H1 (cell line): ENCODE measurements at regions not wholly inside any gene's neighbourhood (a gene's known extent, or its start where the extent isn't known, plus 50 kb on each side); places are given as distances from the start of the nearest gene placed in this dataset.

Source experiments
- CTCF ChIA-PET: fragments of 300-600 bp; sonication (Branson Sonifier 250); formaldehyde crosslinking; loops from one replicate; lab custom pipeline; 2021; ENCODE audit not compliant: partially characterized antibody; lab: Charles Lee
- POLR2A ChIA-PET: fragments of 300-600 bp; sonication (Branson Sonifier 250); formaldehyde crosslinking; loops from one replicate; lab custom pipeline; 2021; ENCODE audit warnings: inconsistent platforms; ENCODE audit not compliant: partially characterized antibody; lab: Charles Lee
- DNase-seq, 2 experiments: peaks; one replicate each; pipeline versions ENCODE4 v3.0.0 to v3.0.0-alpha.2; 2010 to 2022; ENCODE audit warnings: low spot score in 2 of 2, low read depth in 1 of 2, mixed read lengths in 1 of 2
- FAIRE-seq: peaks from 2 replicates; lab custom pipeline; 2011; peaks lifted over from hg19 to GRCh38; lab: Jason Lieb, UNC
- H2AFZ ChIP-seq: 2 replicates; pipeline ENCODE4 v1.8.1; 2012; ENCODE audit warnings: low read length, inconsistent platforms
- H2AK5ac ChIP-seq: 2 replicates; pipeline ENCODE4 v1.6.1; 2013; ENCODE audit warnings: low read depth, low read length
- H2BK120ac ChIP-seq: replicated peaks from 2 replicates; pipeline ENCODE3; 2013; ENCODE audit warnings: low read depth, low read length, inconsistent platforms
- H2BK12ac ChIP-seq: 2 replicates; pipeline ENCODE4 v1.6.1; 2013; ENCODE audit warnings: low read depth, low read length
- H2BK15ac ChIP-seq: 2 replicates; pipeline ENCODE4 v1.6.1; 2013; ENCODE audit warnings: low read length
- H2BK20ac ChIP-seq: 2 replicates; pipeline ENCODE4 v1.6.1; 2013; ENCODE audit warnings: low read length
- H2BK5ac ChIP-seq: 2 replicates; pipeline ENCODE4 v1.6.1; 2013; ENCODE audit warnings: low read depth, low read length
- H3K14ac ChIP-seq: 2 replicates; pipeline ENCODE4 v1.6.1; 2013; ENCODE audit warnings: inconsistent platforms; ENCODE audit not compliant: insufficient read length
- H3K18ac ChIP-seq: 2 replicates; pipeline ENCODE4 v1.6.1; 2013; ENCODE audit warnings: low read length; ENCODE audit errors: extremely low read depth
- H3K23ac ChIP-seq: 2 replicates; pipeline ENCODE4 v1.6.1; 2013; ENCODE audit warnings: inconsistent platforms; ENCODE audit not compliant: insufficient read length
- H3K23me2 ChIP-seq: 2 replicates; pipeline ENCODE4 v1.6.1; 2013; ENCODE audit warnings: low read depth, low read length
- H3K27ac ChIP-seq: 2 replicates; pipeline ENCODE4 v1.6.1; 2011; ENCODE audit warnings: low read depth, low read length, inconsistent platforms
- H3K27me3 ChIP-seq, 4 experiments: replicated peaks in 1 of 4; 1 replicate in 1 of 4; 2 replicates in 3 of 4; pipeline versions ENCODE4 v1.6.1 to v1.8.1; 2011 to 2013; ENCODE audit warnings: low read length in 3 of 4, mild to moderate bottlenecking in 3 of 4, inconsistent platforms in 2 of 4, mixed read lengths in 2 of 4, moderate library complexity in 1 of 4; ENCODE audit not compliant: control insufficient read depth in 3 of 4, insufficient read depth in 3 of 4; ENCODE audit errors: extremely low read depth in 1 of 4
- H3K36me3 ChIP-seq, 4 experiments: 2 replicates each; pipeline versions ENCODE4 v1.6.1 to v1.8.1; 2011 to 2013; ENCODE audit warnings: mild to moderate bottlenecking in 4 of 4, low read length in 3 of 4, moderate library complexity in 2 of 4, control low read depth in 1 of 4, inconsistent platforms in 1 of 4; ENCODE audit not compliant: insufficient read depth in 4 of 4, control insufficient read depth in 2 of 4
- H3K4ac ChIP-seq: replicated peaks from 2 replicates; pipeline ENCODE3; 2013; ENCODE audit warnings: low read length, low read depth, mixed read lengths, inconsistent platforms; ENCODE audit not compliant: insufficient read length
- H3K4me1 ChIP-seq, 4 experiments: replicated peaks in 1 of 4; 1 replicate in 1 of 4; 2 replicates in 3 of 4; pipeline versions ENCODE4 v1.6.1 to v1.8.1; 2011 to 2013; ENCODE audit warnings: low read length in 3 of 4, inconsistent platforms in 2 of 4, mixed read lengths in 1 of 4; ENCODE audit not compliant: insufficient read depth in 4 of 4, control insufficient read depth in 3 of 4
- H3K4me2 ChIP-seq, 2 experiments: 2 replicates each; pipeline versions ENCODE4 v1.6.1 to v1.8.1; 2011 to 2013; ENCODE audit warnings: low read depth in 2 of 2, low read length in 2 of 2, control low read depth in 1 of 2, inconsistent platforms in 1 of 2, mild to moderate bottlenecking in 1 of 2; ENCODE audit not compliant: insufficient read depth in 1 of 2
- H3K4me3 ChIP-seq, 4 experiments: fragments of 200-600, 300-600 bp in 1 of 4; sonication (generic), shearing (Covaris generic), sonication (Bioruptor Twin) in 1 of 4; 2 replicates each; pipeline versions ENCODE4 v1.5.1 to v1.8.1; 2011 to 2016; ENCODE audit warnings: low read length in 4 of 4, low read depth in 3 of 4, control low read depth in 2 of 4, inconsistent platforms in 2 of 4, mild to moderate bottlenecking in 2 of 4, mixed read lengths in 1 of 4, moderate library complexity in 1 of 4; ENCODE audit not compliant: insufficient read depth in 2 of 4; ENCODE audit errors: extremely low read depth in 1 of 4
- H3K56ac ChIP-seq: replicated peaks from 2 replicates; pipeline ENCODE3; 2013; ENCODE audit warnings: low read depth, mild to moderate bottlenecking, mixed read lengths, low read length, inconsistent platforms; ENCODE audit not compliant: insufficient read length
- H3K79me1 ChIP-seq: 2 replicates; pipeline ENCODE4 v1.6.1; 2013; ENCODE audit warnings: low read depth, low read length, control low read depth
- H3K79me2 ChIP-seq, 2 experiments: 2 replicates each; pipeline versions ENCODE4 v1.6.1 to v1.8.1; 2012 to 2013; ENCODE audit warnings: low read length in 2 of 2, mild to moderate bottlenecking in 2 of 2, inconsistent platforms in 1 of 2; ENCODE audit not compliant: insufficient read depth in 2 of 2, control insufficient read depth in 1 of 2
- H3K9ac ChIP-seq, 4 experiments: replicated peaks in 1 of 4; 1 replicate in 1 of 4; 2 replicates in 3 of 4; pipeline versions ENCODE4 v1.6.1 to v1.8.1; 2011 to 2013; ENCODE audit warnings: low read depth in 3 of 4, low read length in 3 of 4, control low read depth in 2 of 4, mild to moderate bottlenecking in 2 of 4, moderate library complexity in 2 of 4, inconsistent platforms in 1 of 4; ENCODE audit errors: extremely low read depth in 1 of 4
- H3K9me3 ChIP-seq, 2 experiments: 2 replicates each; pipeline versions ENCODE4 v1.6.1 to v1.8.1; 2012 to 2013; ENCODE audit warnings: mild to moderate bottlenecking in 2 of 2, moderate library complexity in 2 of 2, control low read depth in 1 of 2, inconsistent platforms in 1 of 2, low read depth in 1 of 2, low read length in 1 of 2, mixed read lengths in 1 of 2; ENCODE audit not compliant: insufficient read depth in 2 of 2
- H4K20me1 ChIP-seq, 2 experiments: replicated peaks in 1 of 2; 2 replicates each; pipeline versions ENCODE3 to v1.8.1; 2011 to 2013; ENCODE audit warnings: inconsistent platforms in 2 of 2, low read length in 2 of 2, mild to moderate bottlenecking in 1 of 2; ENCODE audit not compliant: insufficient read depth in 2 of 2, control insufficient read depth in 1 of 2
- H4K5ac ChIP-seq: 2 replicates; pipeline ENCODE4 v1.6.1; 2013; ENCODE audit warnings: low read length, low read depth, mixed read lengths, inconsistent platforms; ENCODE audit not compliant: insufficient read length
- H4K8ac ChIP-seq: 2 replicates; pipeline ENCODE4 v1.8.0; 2013; ENCODE audit warnings: mild to moderate bottlenecking, moderate library complexity, low read length, inconsistent platforms; ENCODE audit not compliant: insufficient read depth; ENCODE audit errors: extremely low read depth
- H4K91ac ChIP-seq: replicated peaks from 2 replicates; pipeline ENCODE3; 2013; ENCODE audit warnings: low read length, mixed read lengths, inconsistent platforms; ENCODE audit not compliant: insufficient read length
- ATF2 ChIP-seq: IDR thresholded peaks from 2 replicates; pipeline ENCODE4 v1.6.1; 2012; ENCODE audit warnings: low read length, inconsistent platforms
- CBX5 ChIP-seq: fragments of 300-800, 300-1000 bp; sonication (generic); IDR thresholded peaks from 2 replicates; pipeline ENCODE4 v1.7.1; 2016; ENCODE audit warnings: antibody characterized with exemption, low read length, low read depth
- CHD2 ChIP-seq: IDR thresholded peaks from 2 replicates; pipeline ENCODE4 v1.6.1; 2012; ENCODE audit warnings: low read length, improper control_type of control experiment
- JUN ChIP-seq: IDR thresholded peaks from 2 replicates; pipeline ENCODE4 v1.6.1; 2011; ENCODE audit warnings: low read depth, mild to moderate bottlenecking, improper control_type of control experiment, low read length
- JUND ChIP-seq: IDR thresholded peaks from 2 replicates; pipeline ENCODE4 v1.6.1; 2011; ENCODE audit warnings: mild to moderate bottlenecking, improper control_type of control experiment, low read length
- KDM1A ChIP-seq: fragments of 200-600, 300-600 bp; sonication (generic); IDR thresholded peaks from 2 replicates; pipeline ENCODE4 v1.7.1; 2016; ENCODE audit warnings: mild to moderate bottlenecking, low read length, borderline replicate concordance
- NANOG ChIP-seq: IDR thresholded peaks from 2 replicates; pipeline ENCODE4 v1.6.1; 2011; ENCODE audit warnings: low read length, low read depth, mild to moderate bottlenecking, inconsistent platforms; ENCODE audit not compliant: insufficient read depth, poor library complexity, severe bottlenecking
- POLR2AphosphoS5 ChIP-seq: IDR thresholded peaks from 2 replicates; pipeline ENCODE4 v1.6.1; 2011; ENCODE audit warnings: low read depth, low read length
- RBBP5 ChIP-seq: IDR thresholded peaks from 2 replicates; pipeline ENCODE4 v1.7.1; 2012; ENCODE audit warnings: low read depth, mild to moderate bottlenecking, inconsistent platforms, low read length, moderate library complexity, borderline replicate concordance
- TAF7 ChIP-seq: optimal IDR thresholded peaks from 2 replicates; pipeline ENCODE3; 2011; ENCODE audit warnings: low read depth, mild to moderate bottlenecking, inconsistent platforms, low read length, moderate library complexity, borderline replicate concordance
- TCF12 ChIP-seq: IDR thresholded peaks from 2 replicates; pipeline ENCODE4 v1.6.1; 2011; ENCODE audit warnings: low read depth, mild to moderate bottlenecking, low read length
- TEAD4 ChIP-seq: IDR thresholded peaks from 2 replicates; pipeline ENCODE4 v1.6.1; 2012; ENCODE audit warnings: low read depth, low read length, inconsistent platforms, mixed read lengths
- WGBS, 2 experiments: shearing (Covaris generic) in 1 of 2; methylation state at CpG; one replicate each; pipeline versions ENCODE4 v1.1.6 to v1.1.7; 2013 to 2015; ENCODE audit warnings: low lambda C conversion rate in 2 of 2, mixed read lengths in 2 of 2, inconsistent platforms in 1 of 2, low coverage in 1 of 2, missing lambda C conversion rate in 1 of 2; ENCODE audit not compliant: insufficient replicate concordance in 2 of 2, insufficient coverage in 1 of 2, insufficient read length in 1 of 2; ENCODE audit errors: extremely low coverage in 1 of 2, missing lambda C conversion rate in 1 of 2; 5-methylcytosine and 5-hydroxymethylcytosine counted together

- Histone ChIP-seq H2BK12ac (no peak overlapping the region), H3K4me1 (peaks cover 0 to 8% (median 2%) of the 10 kb centered on the region in 4 experiments; a peak in 3 of 7 replicates), H4K91ac (no peak overlapping the region), H3K23ac (no peak overlapping the region), H3K56ac (no peak overlapping the region), H3K79me1 (no peaks in the 10 kb centered on the region), H3K27ac (no peak overlapping the region), H2AFZ (no peak overlapping the region), H3K4me3 (no peak overlapping the region), H3K14ac (no peak overlapping the region), H2BK120ac (no peak overlapping the region), H3K9ac (no peak overlapping the region), H3K79me2 (no peaks in the 10 kb centered on the region), H3K4ac (no peak overlapping the region), H3K23me2 (no peaks in the 10 kb centered on the region; the same call in 1 of the 2 replicates), H3K36me3 (no peaks in the 10 kb centered on the region), H3K27me3 (no peaks in the 10 kb centered on the region), H4K8ac (0 out of 2 replicates have a peak overlapping the region, but pooled peaks have one; percentile 14), H3K18ac (no peak overlapping the region), H2AK5ac (no peak overlapping the region), H4K20me1 (peaks cover 0 to 2% of the 10 kb centered on the region in 2 experiments), H2BK20ac (no peak overlapping the region), H2BK15ac (no peak overlapping the region), H3K4me2 (no peak overlapping the region), H3K9me3 (no peaks in the 10 kb centered on the region), H2BK5ac (no peak overlapping the region), H4K5ac (no peak overlapping the region)
- ChIA-PET POLR2A (no interaction called here), CTCF (interaction anchor here (0.8 kb wide), 1 partner anchor 121 kb away, joined by 3 read pairs; no protein-coding TSS in a partner anchor)
- FAIRE-seq, result no peak
- no peak for DNase-seq
- 93% methylated on average over 6 of the region's 6 CpGs; no CpG with 5 or more reads in 1 of the 2 experiments for WGBS, 2 experiments
- TF ChIP-seq TCF12 (no peak), ATF2 (no peak), TEAD4 (no peak), NANOG (no peak), CBX5 (no peak), RBBP5 (no peak), CHD2 (no peak), JUND (no peak), KDM1A (no peak), POLR2AphosphoS5 (no peak), JUN (no peak), TAF7 (no peak)
Observed at GRCh38 chr10:3651969-3652653, 132.9 kb downstream of the KLF6 start.
